Activated CD4-positive, alpha-beta T cell treated with anti-CD3 and anti-CD28 coated beads, Interleukin-2, Interleukin-4, amounts not matched to agents 100 ng/mL and 50 ng/mL, durations not matched to agents 16 hours and 8 hours (primary cell): ENCODE measurements at regions not wholly inside any gene's neighbourhood (a gene's known extent, or its start where the extent isn't known, plus 50 kb on each side); places are given as distances from the start of the nearest gene placed in this dataset.

Experiments used
- DNase-seq: peaks from one replicate; pipeline ENCODE4 v3.0.0-alpha.2; 2020; ENCODE audit warnings: low spot score

DNA sequence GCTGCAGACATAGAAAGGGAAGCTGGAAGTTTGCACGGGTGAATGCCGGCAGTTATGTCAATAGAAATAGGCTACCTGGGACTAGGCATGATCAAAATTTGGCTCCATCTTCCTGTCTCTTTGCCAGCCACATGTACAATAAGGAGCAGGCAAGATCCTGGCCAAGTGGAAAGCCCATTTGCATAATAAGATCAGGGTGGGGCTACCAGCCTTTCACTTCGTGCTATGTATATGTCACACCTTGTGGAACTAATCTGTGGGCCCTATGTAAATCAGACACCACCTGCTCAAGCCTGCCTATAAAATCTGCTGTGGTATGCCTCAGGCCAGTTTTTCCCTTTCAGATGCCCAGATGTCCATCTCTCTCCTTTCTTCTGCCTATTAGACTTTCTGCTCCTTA lies 79.3 kb upstream of the DRD2 start:
- DNase-seq: no peak

DNA sequence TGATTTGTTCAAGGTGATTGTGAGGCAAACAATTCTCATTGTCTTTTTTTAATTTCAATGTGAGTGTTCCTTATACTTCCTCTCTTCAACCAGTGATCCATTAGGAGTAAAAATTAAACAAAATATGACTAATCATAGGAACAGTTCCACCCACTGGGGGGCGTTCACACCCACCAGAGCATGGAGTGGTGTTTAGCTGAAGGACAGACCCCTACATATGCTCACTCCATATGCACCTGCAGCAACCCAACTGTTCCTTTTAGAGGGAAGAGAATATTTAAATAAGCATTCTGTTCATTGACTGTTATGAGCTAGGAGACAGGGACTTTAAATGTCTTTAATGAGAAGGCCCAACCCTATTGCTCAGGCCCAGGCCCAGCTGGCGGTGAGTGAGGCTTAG lies 78.7 kb upstream of the DRD2 start:
- DNase-seq: no peak

DNA sequence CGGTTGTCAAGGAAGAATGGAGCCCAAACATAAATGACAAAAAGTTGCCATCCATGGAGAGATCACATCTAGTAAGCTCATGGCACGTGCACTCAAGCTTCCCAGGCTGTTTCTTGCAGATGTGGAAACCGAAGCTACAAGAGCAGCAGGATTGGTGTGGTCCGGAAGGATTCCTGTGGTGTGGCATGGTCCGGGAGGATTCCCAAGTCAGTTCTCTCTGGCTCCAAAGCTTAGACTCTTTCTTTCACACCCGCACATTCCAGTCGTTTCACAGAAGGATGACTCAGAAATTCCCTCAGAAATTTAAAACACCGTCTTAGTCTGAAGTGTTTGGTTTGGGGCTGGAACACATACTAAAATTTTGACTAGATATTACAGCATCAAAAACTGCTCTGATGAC lies 78.0 kb upstream of the DRD2 start:
- DNase-seq: no peak

DNA sequence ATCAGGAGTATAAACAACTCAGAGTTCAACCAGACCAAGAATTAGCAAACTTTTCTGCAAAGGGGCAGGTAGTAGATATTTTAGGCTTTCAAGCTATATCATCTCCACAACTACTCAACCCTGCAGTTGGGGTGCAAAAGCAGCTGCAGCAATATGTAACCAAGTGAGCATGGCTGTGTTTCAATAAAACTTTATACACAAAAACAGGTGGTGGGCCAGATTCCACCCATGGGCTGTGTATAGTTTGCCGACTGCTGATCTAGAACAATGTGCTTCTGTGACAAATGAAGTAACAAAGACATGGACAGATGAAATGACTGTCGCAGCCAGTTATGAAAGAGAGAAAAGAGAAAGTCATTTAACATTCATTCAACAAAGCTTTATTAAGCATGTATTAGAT lies 77.1 kb upstream of the DRD2 start:
- DNase-seq: no peak

DNA sequence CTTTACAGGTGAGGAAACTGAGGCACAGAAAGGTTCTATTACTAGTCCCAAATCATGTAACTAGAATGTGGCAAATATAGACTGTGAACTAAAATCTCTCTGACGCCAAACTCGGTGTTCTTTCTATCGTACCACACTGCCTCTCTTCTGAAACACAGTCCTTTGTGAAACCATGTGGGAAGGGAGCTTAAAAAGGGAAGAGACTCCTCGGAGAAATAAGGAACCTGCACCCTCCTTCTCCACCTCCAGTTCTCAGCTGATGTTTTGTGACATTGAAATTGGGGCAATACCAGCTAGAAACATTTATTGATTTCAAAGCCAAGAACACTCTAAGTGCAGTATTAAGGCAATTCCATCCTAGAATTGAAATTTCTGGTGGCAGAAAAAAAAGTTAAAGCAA lies 76.4 kb upstream of the DRD2 start:
- no peak for DNase-seq

DNA sequence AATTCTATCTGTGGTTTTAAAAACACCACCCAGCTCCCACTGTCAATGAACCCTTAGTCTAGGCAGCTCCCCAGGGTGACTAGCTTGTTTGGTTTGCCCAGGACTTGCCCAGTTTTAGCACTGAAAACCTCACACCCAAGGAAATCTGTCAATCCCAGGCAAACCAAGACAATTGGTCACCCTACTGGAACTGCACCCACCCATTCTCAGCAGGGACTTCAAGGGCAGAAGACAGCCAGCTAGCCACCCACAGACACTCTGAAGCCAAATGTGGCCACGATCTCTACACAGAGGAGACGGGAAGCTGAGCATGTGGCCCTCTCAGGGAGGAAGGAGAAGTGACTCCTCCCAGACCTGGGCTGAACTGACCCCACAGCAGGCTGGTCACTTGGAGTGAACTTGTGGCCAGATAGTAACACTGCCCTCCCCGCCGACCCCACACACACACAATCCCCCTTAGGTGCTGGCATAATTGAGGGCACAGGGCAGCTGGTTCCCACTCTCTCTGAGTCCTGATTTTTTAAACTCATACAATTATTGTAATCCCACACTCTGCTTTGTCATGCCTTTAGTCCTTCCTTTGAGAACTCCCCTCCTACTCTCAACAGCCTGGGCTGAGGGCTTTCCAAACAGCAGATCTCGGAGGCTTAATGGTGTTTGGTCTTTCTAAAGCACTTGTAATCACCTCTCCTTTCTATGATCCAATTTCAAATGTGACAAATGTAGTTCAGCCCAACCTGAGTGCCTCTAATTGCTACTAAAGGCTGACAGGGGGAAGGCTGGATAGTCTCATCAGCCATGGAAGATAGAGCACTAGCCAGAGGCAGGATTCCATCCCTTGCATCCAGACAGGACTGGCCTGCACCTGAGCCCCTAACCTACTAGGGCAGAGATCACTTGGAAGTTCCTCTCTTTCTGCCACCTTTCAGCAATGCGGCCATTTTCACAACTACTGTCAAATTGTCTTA lies 74.7 kb upstream of the DRD2 start:
- no peak for DNase-seq

DNA sequence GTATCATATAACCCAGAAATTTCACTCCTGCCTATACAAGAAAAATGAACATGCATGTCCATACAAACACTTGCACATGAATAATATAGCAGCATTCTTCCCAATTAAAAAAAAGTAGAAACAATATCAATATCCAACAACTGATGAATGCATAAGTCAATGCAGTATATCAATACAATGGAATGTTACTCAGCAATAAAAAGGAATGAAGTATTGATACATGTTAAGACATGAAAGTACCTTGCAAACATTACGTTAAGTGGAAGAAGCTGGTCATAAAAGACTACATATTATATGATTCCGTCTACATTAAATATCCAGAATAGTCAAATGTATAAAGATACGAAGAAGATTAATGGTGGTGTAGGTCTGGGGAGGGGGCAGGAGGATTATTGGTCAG lies 73.9 kb upstream of the DRD2 start:
- DNase-seq: no peak

DNA sequence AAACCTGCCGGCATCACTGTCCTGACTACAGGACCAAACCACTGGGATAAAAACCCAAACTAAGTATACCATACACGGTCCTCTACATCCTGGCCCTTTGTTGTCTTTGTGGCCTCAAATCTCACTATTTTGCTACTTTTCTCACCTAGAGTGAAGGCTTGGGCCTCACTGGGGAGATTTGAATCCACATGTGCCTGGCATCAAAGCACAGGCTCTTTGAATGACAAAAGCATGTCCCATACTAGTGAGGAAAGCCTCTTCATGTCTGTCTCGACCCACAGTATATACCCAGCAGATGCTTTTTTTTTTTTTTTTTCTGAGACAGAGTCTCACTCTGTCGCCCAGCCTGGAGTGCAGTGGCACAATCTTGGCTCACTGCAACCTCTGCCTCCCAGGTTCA lies 72.5 kb upstream of the DRD2 start:
- no peak for DNase-seq

DNA sequence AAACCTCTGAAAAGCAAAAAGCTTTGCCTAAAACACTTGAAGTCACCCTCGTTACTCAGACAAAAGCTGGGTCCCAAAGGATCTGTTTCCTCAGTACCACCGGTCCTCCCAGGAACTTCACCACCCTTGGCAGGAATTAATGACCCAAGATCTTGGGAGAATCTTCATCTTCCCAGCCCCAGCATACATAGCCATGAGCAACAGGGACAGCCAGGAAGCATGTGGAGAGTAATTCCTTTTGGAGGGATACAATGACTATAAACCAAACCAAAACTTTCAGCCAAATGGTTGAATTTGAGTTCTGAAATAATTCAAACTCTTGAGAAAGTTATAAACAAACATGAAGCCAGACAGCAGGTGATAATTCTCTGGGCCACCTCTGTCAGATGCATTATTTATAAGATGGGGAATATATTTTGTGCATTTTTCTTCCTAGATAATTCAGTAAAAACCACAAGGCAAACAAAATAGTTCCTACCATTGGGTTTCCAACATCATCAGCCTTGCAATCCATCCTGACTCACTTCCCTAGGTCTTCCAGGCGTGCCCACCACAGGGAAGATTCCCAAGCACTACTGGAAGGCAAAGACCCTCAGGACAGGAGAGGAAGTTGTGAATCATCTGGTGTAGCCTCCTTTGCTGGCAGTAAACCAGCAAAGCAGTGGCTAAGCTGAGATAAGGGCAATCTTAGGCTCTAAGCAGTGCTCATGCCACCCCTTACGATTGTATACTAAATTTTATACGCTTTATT lies 71.7 kb upstream of the DRD2 start:
- DNase-seq: no peak

DNA sequence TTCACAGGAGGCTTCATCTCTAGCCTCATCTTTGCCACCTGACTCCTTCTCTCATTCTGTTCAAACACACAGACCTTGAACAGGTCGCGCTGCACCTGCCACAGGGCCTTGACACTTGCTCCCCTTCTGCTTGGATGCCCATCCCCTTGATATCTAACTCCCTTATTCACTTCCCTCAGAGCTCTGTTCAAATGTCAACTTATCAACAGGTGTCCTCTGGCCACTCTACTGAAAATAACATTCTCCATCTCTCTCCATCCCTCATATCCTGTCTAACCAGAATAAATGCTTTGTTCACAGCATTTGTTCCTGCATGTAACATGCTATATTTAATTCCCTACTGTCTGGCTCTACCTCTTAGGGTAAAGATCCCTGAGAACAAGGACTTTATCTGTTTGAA lies 67.2 kb upstream of the DRD2 start:
- DNase-seq: no peak

DNA sequence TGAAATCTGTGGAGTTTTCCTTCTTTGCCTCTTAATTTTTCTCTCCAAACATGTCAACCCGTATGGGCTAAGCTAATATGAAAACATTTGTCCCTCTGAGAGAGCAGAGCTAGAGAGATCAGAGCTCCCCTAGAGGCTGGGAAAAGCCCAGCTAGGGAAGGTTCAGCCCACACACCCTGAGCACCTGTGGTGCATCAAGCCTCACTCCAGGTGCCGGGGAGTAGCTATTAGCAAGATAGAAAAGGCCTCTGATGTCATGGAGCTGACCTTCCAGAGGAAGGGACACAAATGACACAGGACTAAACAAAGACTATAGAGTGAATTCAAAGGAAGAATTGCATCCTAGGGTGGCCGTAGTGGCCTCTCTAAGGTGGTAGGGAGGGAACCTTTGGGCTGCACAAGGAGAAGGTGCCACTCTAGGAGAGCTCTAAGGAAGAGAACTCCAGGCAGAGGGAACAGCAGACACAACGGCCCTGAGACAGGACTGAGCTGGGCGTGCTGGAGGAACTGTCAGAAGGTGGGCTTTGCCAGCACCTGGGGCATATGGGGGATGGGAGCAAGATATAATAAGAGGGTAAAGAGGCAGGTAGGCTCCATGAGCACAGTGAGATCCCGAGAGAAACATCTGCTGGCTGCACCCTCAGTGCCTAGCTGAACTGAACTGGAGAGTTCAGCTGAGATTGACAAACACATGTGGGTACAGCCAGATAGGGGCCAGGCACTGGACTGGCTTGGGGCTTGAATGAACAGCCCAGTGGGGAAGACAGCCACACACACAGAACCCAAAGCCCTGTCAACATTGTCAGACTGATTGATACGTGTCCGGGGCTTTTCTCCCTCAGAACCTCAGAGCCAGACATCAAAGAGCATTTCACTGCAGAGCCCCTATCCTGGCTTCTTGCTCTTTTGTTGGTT lies 65.5 kb upstream of the DRD2 start:
- DNase-seq: no peak

DNA sequence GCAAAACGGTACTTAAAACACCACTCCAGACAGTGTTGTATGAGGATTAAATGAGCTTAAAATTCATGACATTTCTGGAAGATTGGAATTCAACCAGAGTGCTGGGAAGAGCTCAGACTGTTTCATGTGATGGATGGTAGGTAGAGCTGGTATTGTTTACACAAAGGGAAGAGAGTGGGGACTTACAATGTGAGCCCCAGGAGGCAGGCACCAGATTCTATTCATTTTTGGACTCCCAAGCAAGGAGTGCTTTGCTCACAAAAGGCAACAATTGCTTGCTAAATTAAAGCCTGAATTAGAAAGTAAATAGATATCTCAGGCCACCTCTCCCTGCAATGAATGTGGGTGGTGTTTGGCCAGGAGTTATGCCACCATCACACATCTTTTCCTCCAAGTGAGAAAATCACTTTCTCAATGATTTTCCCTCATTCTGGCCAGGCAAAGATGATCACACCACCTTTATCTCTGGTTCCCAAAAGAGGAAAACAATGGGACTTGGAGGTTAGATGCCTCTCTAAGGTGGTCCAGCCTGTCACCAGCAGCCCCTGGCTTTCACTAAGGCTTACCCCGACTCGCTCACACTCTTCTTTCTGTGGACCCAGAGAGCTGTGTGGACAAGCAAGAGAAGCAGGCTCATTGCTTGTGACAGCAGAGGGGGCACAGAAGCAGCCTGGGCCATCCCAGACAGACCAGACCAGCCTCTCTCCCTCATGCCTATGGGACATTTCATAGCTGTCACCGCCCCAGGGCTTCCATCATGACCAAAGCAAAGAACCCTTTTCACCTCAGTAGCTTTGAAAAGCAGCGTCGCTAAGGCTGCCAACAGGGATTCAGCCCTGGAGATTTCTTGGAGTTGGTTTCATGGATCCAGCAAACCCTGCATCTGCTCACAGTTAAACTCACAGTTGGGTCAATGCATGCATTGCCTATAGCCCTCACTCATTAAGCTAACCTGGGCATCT lies 63.5 kb upstream of the DRD2 start:
- no peak for DNase-seq

DNA sequence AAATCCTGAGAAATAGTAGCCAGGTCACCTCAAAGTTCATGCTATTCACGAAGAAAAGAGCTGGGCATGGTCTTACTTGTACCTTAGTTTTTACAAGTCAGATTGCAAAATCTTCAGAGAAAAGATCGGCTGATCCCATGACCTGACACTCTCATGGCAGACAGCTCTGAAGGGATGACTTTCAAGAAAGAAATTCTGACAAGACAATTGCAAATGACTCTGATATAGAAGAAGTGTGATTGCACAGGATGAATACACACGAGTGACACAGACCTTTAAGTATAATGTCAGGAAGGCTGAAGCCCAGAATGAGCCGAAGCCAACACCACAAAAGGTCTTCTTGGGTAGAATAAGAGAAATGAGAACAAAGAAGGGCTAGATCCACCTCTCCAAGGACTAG lies 59.4 kb upstream of the DRD2 start:
- no peak for DNase-seq

DNA sequence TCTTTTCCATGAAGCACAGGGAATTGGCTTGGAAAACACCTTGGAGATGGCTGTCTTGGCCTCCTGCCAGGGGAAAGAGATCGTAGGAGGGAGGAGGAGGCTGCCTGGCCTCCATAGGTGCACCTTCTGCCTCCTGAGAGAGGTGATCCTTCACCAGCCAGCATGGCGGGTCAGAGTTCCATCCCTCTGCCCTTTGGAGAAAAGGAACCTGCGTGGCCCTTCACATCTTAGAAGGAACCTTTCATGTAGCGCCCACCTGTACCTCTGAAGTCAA lies 58.2 kb upstream of the DRD2 start:
- no peak for DNase-seq

DNA sequence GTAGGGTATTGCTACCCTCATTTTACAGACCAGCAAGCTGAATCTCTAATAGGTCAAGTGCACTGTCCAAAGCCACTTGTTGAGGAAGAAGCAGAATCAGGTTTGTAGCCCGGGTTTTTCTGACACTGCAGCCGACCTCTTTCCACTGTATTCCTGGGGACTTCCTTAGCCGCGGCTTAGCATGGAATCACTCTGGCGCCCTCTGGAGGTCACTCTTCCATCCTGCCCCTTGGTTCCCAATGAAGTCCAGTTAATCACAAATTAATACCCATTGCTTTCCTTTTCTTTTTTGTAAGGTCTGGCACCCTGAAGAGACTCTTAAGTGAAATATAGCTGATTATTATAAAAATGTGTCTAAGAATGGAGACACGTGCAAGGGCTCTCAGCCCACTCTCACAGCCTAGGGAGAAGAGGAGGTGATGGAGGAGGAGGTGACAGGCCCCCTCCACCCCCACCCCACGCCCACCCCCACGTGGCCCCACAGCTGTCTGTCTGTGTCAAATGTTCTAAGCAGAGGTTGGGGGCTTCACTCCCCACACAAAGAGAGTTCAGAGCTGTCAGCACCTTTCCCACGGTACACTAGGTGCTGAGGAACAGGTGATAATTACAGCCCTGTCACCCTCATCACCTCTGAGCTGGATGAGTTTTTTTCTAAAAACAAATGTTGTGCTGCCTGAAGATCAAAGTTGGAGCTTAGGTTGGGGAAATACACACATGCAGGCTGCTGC lies 57.7 kb upstream of the DRD2 start:
- DNase-seq: peak; percentile 62

DNA sequence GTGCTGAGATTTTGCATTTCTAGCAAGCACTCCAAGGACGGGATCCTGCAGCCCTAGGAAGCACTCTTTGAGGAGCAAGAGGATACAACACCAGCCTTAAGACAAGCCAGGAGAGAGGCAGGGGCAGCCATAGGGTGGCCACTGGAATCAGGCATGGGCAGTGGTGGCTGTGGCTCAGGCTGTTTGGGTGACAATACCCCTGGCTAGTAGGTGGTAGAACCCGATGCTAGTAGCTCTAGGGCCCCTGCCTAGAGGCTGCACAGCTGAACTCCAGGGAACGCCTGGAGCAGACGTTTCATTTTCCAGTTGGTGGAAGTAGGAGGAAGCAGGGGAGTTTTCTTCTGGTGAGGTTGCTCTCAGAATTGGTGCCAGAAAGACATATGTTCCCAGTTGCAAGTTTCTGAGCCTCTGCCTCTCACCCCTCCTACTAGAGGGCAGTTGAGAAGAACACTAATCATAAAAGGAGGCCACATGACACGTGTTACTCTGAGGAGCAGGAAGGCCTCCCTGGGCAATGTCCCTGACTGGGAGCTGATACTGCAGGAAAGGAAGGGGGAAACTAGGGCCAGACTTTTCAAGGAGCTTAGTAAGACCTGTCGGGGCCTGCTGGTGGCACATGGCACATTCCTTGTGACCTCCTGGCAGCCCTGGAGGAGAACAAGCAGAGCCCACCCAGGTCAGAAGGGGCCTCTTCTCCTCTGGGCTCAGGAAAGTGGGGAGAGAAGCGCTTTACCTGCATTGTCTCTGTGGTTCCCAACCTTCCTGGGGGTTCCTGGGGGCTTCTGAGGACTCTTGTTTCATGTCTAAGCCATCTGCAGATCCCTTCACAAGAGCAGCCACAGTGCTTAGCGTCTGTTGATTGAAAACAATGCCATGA lies 56.6 kb upstream of the DRD2 start:
- DNase-seq: no peak

DNA sequence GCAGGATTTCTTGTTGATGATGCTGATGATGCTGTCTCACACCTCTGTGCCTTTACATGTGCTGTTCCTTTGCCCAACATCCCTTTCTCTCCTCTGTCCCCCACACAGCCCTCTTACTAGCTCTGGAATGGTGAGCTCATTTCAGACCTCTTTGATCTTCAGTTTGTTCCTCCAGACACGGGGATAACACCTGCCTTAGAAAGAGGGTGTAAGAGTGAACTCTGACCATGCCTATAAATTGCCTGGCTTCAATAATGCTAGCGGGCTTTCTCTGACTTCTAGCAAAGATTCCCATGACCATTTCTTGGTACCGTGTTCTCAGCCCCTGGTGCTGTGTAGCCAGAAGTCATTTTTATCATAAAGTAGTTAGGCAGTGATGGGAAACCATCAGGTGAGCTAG lies 55.9 kb upstream of the DRD2 start:
- no peak for DNase-seq

DNA sequence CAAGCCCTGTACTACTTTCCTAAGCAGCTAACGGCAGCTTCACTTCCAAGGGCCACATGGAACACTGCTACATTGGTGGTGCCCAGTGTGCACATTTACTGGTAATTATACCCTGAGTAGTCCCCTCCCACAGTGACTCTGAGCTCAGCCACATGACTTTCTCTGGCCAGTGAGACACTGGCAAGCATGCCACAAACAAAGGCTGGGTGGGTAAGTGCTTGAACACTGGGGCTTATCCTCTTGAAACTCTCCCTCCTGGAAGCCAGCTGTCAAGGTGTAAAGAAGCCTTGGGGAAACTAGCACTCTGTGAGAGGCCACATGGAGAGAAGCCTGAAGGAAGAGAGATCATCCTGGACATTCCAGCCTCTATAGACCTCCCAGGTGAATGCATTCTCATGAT lies 54.4 kb upstream of the DRD2 start:
- DNase-seq: no peak

DNA sequence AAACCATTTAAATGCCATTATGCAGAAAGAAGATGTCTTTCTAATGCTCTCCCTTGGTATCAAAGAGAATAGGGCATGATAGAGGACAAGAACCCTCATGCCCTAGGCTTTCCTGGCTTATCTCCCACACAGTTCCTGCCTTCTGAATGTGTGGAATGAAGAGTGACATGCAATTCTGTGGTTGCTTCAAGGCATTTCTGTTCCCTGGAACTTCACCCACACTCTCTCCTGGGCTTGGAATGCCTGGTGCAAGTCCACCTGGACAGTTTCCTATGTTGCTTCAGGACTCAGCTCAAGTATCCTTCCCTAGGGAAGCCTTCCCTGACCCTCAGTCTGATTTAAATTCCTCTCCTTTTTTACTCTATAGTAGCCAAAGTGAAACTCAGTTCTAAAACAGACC lies 53.8 kb upstream of the DRD2 start:
- DNase-seq: no peak

DNA sequence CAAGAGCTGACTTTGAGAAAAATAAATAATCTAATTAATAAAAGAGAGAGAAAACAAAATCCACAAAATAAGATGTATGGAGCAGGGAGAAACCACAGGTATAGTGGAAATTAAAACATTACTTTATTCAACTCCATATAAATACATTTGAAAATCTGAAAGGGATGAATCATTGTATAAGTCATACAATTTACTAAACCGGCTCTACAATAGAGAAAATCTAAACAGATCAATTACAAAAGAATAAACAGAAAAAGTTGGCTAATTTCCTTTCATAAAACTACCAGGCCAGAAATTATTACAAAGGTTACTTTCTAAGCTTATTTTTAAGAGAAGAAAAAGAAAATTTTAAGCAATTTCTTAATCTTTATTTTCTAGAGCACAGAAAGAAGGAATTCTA lies 51.3 kb upstream of the DRD2 start:
- DNase-seq: no peak
